NCI-H345 treated with DMSO at 0.1 percent for 48 hours (cell line): ENCODE measurements at regions not wholly inside any gene's neighbourhood (a gene's known extent, or its start where the extent isn't known, plus 50 kb on each side); places are given as distances from the start of the nearest gene placed in this dataset.
"Not testable (repeated sequence)": the region's sequence is repeated elsewhere in the genome, so short reads cannot be mapped to it uniquely, and the experiment has no call there.

Experiments
- DNase-seq: peaks from one replicate; lab custom pipeline; 2025; ENCODE audit not compliant: unreplicated experiment; lab: John Stamatoyannopoulos, UW

DNA sequence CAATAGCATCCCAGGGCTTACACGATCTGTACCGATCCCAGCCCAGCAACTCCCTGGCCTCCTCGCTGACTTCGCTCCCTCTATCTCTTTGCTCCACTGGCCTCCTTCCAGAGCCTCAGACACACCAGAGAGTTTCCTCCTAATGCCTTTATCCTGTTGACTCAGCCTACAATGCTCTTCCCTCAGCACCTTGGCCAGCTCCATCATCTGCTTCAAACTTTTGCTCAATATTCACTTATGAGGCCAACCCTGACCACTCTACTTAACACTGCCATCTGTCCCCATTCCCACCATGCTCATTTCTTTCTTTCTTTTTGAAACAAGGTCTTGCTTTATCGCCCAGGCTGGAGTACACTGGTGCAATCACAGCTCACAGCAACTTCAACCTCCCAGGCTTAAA, 180.9 kb downstream of the CEP170 start:
- not testable (repeated sequence) for DNase-seq

DNA sequence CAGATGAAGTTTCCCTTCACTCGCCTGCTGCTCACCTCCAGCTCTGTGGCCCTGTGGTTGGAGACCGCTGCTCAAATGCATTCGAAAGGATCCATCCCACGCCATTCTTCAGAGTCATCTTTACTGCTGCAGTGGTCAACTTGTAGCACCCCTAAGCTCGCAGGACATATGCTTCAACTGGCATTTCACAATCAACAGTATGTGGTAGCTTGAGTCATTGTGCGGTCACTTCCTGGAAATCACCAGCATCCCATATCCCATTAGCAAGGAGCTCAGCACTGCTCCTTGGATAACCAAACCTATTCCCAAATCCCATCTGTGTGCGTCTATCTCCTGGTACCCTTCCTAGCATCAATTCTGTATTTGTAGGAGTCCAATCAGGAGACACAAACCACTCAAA, 188.0 kb downstream of the CEP170 start:
- not testable (repeated sequence) for DNase-seq

DNA sequence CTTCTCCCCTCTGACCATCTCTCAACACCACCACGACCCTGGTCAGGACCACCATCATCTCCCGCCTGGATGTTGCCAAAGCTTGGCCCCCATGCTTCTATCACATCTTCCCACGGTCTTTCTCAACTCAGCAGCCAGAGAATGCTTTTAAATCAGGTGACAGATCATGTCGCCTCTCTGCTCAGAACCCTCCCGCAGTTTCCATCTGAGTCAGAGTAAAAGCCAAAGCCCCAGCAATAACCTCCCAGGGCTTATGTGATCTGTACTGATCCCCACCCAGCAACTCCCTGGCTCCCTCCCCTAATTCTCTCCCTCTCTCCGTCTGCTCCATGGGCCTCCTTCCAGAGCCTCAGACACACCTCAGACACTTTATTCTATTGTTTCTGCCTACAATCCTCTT, 193.1 kb downstream of the CEP170 start:
- not testable (repeated sequence) for DNase-seq

DNA sequence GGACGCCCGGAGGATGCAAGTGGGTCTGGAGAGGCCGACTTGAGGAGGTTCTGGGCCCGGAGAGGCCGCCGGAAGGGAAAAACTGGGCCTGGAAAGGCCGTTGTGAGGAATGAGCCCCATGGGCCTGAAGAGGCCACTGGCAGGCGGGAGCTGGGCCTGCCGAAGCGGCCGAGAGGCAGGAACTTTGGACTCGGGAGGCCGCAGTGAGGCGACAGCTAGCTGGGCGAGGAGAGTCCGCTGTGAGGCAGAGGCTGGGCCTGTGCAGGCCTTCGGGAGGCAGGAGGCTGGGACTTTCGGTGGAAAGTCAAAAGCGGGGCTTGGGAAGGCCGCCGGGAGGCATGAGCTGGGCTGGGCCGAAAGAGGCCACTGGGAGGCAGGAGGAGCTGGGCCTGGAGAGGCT, 199.6 kb downstream of the CEP170 start:
- DNase-seq = not testable (repeated sequence)

DNA sequence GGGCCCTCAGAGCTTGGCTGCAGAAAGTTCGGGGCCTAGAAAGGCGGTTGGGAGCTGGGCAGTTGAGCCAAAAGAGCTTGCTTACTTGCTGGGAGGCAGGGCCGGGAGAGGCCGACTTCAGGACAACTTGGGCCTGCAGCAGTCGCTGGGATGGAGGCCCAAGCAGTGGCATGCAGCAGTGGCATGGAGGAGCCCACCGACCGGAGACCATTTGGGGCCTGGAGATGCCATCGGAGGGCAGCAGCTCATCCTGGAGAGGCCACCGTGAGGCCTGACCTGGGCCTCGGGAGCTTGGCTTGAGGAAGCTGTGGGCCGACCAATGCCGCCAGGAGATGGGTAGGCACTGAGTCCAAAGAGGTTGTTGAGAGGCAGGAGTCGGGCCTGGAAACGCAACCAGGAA, 200.0 kb downstream of the CEP170 start:
- DNase-seq = not testable (repeated sequence)

DNA sequence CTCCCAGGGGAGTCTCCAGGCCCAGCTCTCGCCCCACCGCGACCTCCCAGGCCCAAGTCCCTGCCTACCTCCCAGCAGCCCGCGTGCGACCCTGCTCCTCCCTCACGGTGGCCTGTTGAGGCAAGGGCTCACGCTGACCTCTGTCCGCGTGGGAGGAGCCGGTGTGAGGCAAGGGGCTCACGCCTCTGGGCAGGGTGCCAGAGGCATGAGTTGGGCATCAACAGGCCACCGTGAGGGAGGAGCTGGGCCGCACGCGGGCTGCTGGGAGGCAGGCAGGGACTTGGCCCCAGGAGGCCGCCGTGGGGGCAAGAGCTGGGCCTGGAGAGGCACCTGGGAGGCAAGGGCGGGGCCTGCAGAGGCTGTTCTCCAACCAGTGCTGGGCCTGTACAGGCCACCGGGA, 200.4 kb downstream of the CEP170 start:
- DNase-seq = not testable (repeated sequence)

DNA sequence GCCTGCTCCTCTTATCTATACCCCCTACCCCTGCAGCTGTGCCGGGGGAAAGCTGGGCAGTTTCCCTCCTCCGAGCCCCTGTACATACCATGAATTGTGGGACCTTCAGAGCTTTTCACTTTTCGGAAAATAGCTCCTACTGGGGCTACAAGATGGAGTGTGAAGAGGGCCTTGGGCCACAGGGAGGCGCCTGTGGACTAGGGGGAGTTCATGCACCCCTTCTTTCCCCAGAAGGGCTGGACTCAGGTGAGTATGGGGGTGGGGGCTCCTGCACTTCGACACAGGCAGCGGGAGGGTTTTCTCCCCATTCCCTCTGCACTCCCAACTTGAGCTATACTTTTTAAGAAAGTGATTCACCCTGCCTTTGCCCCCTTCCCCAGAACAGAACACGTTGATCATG, 202.0 kb downstream of the CEP170 start:
- not testable (repeated sequence) for DNase-seq

DNA sequence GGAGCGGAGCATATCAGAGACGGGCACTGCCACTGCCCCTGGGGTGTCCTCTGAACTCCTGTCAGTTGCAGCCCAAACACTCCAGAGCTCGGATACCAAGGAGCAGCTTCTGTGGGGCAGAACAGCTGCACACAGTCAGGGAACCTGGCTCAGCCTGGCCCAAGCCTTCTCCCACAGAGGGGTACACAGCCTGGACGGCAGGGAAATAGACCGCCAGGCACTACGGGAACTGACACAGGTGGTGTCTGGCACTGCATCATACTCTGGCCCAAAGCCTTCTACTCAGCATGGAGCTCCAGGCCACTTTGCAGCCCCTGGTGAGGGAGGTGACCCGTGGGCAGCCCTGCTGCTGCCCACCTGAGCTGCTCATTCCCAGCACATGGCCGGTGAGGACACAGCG, 204.5 kb downstream of the CEP170 start:
- DNase-seq = not testable (repeated sequence)

DNA sequence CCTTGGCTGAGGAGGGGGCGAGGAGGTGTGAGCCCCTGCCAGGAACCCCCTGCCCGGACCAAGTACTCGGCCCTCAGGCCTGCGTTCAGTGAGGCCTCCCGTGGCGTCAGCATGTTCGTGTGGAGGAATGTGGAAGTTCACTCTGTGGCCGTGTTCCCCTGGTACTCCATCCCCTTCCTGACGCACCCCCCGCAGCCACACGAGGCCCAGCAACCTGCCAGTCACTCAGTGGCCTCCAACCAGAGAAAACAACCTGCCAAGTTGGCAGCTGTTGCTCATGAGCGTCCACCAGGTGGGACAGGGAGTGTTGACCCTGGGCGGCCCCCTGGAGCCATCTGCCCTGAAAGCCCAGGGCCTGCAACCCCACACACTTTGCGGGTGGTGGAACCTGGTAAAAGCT, 205.4 kb downstream of the CEP170 start:
- not testable (repeated sequence) for DNase-seq

DNA sequence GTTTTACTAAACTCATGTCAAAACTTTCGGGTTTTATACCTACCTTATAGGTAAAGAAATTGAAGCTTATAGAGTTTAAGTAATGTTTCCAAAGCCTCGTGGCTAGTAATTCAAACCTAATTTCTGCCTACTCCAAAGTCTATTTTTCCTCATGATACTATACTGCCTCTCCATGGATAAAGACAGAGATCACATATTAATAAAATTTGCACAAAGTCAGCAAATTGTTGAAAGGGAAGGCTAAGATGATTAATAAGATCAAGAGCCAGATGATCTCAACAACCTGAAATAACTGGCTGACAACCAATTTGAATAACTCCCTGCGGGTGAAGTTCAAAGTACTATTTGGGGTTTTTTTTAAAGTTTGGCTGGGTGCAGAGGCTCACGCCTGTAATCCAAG, 233.7 kb downstream of the CEP170 start:
- not testable (repeated sequence) for DNase-seq

DNA sequence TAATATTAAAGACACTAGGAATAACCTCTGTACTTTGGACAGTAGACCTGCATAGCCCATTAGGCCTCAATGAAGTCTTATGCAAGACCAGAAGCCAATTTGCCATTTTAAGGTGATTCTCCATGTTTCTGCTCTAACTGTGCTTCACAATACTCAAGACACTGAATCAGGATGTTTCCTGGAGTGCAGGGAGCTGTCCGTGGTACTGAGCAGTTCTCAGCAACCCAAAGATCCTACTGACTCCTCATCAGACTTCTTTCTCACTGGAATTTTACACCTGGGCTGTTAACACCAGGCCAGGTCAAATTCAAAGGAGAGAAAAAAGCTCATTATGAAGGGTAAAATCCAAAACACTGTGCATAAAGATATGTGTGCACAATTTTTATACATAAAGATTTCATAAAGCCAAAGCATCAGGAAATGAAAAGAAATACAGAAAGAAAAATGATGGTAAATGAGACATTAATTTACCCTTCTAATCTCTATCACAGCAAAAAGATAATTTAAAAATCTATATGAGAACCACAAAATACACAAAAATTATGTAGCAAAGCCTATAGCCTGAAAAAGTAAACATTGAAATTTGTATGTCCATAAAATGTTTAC, 235.9 kb downstream of the CEP170 start:
- not testable (repeated sequence) for DNase-seq

DNA sequence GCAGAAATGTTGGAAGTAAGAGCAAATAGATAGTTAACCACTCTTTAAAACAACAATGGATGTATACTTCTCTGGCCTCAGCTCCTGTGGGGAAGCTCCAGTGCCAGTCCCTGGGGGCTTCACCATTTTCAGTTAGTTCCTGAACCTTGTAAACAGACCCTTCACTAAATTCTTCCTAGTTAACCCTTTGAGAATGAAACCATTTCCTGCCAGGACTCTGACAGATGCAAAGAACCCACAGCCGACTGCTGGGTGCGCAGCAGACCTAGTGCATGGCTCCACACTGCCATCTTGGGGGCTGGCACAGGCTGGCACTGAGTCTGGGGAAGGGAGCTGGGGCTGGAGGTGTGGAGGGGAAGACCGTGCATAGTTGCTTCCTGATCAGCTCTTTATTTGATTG, 244.4 kb downstream of the CEP170 start:
- DNase-seq = not testable (repeated sequence)

DNA sequence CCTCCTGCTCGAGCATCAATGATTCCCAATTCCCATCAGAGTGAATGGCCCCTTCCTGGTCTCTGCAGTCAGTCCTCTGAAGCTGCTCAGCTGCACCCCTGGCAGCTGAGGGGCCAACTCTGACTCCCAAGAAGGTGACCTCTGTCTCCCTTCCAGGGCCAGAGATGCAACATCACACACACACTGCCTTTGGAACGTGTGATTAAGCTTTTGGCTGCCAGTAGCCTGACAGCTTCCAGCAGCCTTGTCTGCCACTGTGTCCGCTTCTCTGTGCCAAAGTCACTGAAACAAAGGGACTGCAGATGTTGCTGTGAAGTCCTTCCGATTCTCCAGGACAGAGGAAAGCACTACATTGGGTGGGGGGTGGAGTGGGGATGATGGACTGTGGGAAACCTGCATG, 254.1 kb downstream of the CEP170 start:
- not testable (repeated sequence) for DNase-seq

DNA sequence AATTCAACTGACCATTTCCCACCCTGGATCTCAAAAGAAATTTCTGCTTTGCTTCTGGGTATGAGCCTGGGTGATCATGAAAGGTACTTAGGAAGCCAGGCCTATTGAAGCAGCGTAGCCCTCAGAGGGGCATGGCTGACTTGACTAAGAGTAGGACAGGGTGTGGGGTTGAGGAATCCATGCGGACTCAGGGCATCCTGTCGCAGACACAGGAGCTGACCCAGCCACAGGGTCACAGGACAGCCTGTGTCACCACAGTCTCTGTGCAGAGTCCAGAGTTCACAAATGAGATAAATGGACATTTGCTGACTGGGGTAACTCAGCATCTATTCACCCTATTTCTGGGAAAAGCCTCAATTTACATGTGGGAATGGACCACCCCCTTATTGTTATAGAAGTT, 262.3 kb downstream of the CEP170 start:
- not testable (repeated sequence) for DNase-seq

DNA sequence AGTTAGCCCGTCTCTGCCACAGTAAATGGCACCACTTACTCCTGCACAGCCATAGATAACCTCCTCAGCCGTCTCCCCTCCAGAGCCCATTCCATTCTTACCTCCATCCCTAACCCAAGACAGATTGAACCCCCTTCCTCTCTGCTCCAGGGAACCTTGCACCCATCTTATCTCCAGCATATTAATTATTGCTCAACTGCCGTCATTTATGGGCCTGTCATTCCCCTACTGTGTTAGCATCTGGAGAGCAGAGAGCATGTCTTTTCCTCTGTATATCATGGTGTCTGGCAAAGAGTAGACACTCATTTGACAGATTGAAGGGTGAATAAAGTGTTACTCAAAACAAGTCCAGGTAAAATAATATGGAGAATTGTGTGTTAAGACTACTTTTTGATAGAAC, 270.0 kb downstream of the CEP170 start:
- not testable (repeated sequence) for DNase-seq

DNA sequence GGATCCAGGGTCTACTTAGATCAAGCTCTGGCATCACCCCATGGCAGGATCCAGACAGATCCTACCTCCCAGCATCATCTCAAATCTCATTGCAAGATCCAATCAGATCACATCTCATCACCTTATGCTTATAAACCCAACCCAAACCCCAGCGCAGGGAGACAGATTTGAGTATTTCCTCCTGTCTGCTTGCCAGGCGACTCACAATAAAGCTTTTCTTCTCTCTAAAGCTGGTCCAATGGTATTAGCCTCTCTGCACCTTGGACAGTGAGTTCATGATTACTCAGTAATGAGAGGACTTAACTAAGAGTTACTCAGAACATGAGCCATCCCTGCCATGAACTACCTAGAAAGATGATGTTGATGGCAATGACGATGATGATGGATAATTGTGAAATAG, 281.7 kb downstream of the CEP170 start:
- not testable (repeated sequence) for DNase-seq

DNA sequence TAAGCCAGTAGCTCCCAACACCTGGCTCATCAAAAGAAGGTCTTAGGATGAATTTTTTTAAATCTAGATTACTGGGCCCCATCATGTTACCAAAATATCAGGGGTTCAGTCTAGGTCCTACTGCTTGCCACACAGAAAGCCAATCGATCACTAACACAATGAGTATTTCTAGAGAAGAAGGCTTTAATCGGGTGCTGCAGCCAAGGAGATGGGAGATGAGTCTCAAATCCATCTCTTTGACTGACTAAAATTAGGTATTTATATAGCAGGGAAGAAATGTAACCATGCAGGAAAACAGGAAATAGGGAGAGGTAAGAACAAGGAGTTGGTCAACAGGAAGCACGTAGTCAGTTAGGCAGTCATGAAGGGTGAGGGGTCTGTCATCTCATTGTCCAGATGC, 288.2 kb downstream of the CEP170 start:
- no peak for DNase-seq

DNA sequence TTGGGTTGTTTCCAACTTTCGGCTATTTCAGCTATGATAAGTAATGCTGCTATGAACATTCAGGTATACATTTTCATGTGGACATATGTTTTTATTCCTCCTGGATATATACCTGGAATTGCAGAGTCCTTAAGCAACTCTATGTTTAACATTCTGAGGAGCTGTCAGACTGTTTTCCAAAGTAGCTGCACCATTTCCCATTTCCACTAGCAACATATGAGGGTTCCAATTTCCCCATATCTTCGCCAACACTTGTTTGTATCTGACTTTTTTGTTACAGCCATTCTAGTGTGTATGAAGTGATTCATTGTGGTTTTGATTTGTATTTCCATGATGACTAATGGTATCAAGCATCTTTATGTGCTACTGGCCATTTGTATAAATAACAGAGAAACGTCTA, 295.7 kb downstream of the CEP170 start:
- DNase-seq = not testable (repeated sequence)

DNA sequence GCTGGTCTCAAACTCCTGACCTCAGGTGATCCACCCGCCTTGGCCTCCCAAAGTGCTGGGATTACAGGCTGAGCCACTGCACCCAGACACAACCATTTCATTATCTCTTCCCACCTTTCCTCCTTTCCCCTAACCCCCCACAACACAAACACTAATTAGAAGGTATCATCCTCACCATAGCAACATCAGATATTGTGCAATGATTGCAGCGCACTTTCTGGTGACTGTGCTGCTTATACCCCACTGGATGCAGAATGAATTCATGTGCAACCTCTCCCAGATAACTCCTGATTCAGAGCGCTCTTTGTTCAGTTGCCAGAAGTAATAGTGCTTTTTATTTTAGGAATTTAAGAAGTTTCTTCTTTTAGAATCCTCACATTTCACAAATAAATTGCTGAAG, 300.1 kb downstream of the CEP170 start:
- DNase-seq = not testable (repeated sequence)

DNA sequence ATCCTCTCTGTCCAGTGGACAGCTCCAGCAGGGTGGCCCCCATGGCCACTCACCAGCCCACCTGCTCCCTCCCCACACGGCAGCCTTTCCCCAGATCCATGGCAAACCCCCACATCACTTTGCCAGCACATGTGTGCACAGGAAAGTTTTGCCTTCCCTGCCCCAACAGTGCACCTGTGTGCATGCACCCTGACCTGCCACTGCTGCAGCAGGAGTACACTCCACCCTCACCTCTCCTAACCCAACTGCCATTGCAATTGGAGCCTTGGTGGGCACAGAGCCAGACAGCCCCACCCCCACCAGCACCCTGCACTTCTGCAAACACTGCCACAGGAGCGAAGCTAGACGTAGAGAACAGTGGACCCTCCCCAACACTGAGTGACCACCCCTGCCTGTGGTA, 308.9 kb downstream of the CEP170 start:
- no peak for DNase-seq

DNA sequence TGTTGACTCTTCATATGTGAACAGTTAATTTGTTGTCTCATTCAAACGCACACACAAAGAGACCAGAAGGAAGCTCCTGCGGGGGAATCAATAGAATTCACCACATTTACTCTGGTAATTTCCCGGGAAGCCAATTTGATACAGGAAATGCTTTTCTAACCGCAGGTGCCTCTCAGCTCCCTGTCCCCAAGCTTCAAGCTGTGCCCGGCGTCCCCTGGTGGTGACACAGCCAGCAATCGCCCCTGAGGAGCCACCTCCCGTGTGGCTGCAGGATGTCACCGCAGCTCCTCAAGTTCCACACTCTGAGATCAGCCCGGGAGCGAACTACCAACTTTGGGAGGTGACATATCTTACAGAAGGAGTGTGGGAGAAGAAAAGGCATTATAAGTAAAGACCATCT, 318.4 kb downstream of the CEP170 start:
- not testable (repeated sequence) for DNase-seq

DNA sequence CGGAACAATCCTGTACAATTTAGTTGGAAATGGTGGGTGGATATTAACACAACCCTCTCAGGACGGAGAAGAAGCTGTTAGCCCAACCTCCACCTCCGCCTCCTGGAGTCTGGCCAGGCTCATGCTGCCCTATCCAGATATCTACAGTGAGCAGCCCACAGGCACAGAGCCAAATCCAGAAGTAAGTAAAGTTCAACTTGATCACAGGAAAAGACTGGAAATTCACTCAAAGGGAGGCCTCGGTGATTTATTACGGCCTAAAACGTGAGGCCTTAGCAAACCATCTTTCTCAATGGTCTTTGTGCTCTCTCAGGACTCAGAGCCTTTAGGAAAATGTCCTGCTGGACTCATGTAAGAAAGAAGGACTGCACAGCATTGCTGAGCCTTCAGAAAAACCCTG, 330.4 kb downstream of the CEP170 start:
- not testable (repeated sequence) for DNase-seq

DNA sequence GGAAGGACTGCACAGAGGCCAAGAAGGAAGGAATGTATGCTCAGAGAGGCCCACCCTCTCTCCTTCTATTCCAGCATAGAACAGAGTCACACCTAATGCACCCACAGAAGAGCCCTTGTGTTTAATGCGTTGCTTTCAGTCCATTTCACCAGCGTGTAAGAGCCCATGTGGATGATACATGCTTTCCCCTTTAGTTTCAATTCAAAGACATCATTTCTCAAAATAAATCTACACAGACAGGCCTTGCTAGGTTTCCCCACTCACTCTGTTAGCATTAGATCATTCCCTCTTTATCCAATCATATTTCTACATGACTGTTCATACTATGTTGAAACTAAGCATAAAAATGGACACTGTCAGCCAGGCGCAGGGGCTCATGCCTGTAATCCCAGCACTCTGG, 331.5 kb downstream of the CEP170 start:
- DNase-seq = not testable (repeated sequence)
